Fibroblast of lung (primary cell): ENCODE measurements at regions not wholly inside any gene's neighbourhood (a gene's known extent, or its start where the extent isn't known, plus 50 kb on each side); places are given as distances from the start of the nearest gene placed in this dataset.

ENCODE experiments used
- DNase-seq, 2 donors: peaks; one replicate each; pipeline versions ENCODE4 v3.0.0 to v3.0.0-alpha.2; 2010; ENCODE audit warnings: low read depth in 2 of 2
- H2AFZ ChIP-seq: 2 replicates; pipeline ENCODE4 v1.5.1; 2012; ENCODE audit warnings: low read length, control low read depth, inconsistent platforms
- H3K27ac ChIP-seq: 2 replicates; pipeline ENCODE4 v1.5.1; 2011; ENCODE audit warnings: low read length, control low read depth; ENCODE audit not compliant: insufficient read depth
- H3K27me3 ChIP-seq: 2 replicates; pipeline ENCODE4 v1.5.1; 2011; ENCODE audit warnings: mild to moderate bottlenecking, low read length; ENCODE audit not compliant: control insufficient read depth, insufficient read depth
- H3K36me3 ChIP-seq: 2 replicates; pipeline ENCODE4 v1.5.1; 2011; ENCODE audit warnings: low read length; ENCODE audit not compliant: control insufficient read depth, insufficient read depth
- H3K4me1 ChIP-seq: 2 replicates; pipeline ENCODE4 v1.5.1; 2011; ENCODE audit warnings: low read length; ENCODE audit not compliant: control insufficient read depth, insufficient read depth; ENCODE audit errors: extremely low read depth
- H3K4me2 ChIP-seq: 2 replicates; pipeline ENCODE4 v1.5.1; 2011; ENCODE audit warnings: low read length, control low read depth; ENCODE audit not compliant: insufficient read depth; ENCODE audit errors: extremely low read depth
- H3K4me3 ChIP-seq, 4 experiments: fragments of 200-600 bp in 1 of 4; sonication (generic) in 1 of 4; replicated peaks in 1 of 4; 2 replicates each; pipeline ENCODE4 v1.5.1; 2011 to 2016; ENCODE audit warnings: low read length in 4 of 4, low read depth in 3 of 4, mild to moderate bottlenecking in 3 of 4, control low read depth in 2 of 4, inconsistent platforms in 1 of 4, mixed read lengths in 1 of 4; ENCODE audit not compliant: insufficient read depth in 1 of 4; ENCODE audit errors: control extremely low read depth in 1 of 4
- H3K79me2 ChIP-seq: 2 replicates; pipeline ENCODE4 v1.5.1; 2012; ENCODE audit warnings: mild to moderate bottlenecking, low read length, inconsistent platforms; ENCODE audit not compliant: control insufficient read depth, insufficient read depth
- H3K9ac ChIP-seq: 2 replicates; pipeline ENCODE4 v1.5.1; 2011; ENCODE audit warnings: mild to moderate bottlenecking, low read length, control low read depth; ENCODE audit not compliant: insufficient read depth
- H3K9me3 ChIP-seq: 2 replicates; pipeline ENCODE4 v1.5.1; 2012; ENCODE audit warnings: low read depth, low read length; ENCODE audit not compliant: control insufficient read depth, insufficient read depth
- H4K20me1 ChIP-seq: 2 replicates; pipeline ENCODE4 v1.5.1; 2011; ENCODE audit warnings: low read length; ENCODE audit not compliant: control insufficient read depth, insufficient read depth; ENCODE audit errors: extremely low read depth
- EZH2 ChIP-seq: IDR thresholded peaks from 2 replicates; pipeline ENCODE4 v1.5.1; 2012; ENCODE audit warnings: low read length, control low read depth, mild to moderate bottlenecking; ENCODE audit errors: missing control alignments
- TF ChIP-seq, protein P1 (sequence below), 2 donors: IDR thresholded peaks in 1 of 2; conservative IDR thresholded peaks in 1 of 2; 1 replicate in 1 of 2; 2 replicates in 1 of 2; pipeline ENCODE4 v1.5.1; 2011 to 2012; ENCODE audit warnings: low read length in 2 of 2, control low read depth in 1 of 2, inconsistent platforms in 1 of 2, low read depth in 1 of 2, mild to moderate bottlenecking in 1 of 2

DNA sequence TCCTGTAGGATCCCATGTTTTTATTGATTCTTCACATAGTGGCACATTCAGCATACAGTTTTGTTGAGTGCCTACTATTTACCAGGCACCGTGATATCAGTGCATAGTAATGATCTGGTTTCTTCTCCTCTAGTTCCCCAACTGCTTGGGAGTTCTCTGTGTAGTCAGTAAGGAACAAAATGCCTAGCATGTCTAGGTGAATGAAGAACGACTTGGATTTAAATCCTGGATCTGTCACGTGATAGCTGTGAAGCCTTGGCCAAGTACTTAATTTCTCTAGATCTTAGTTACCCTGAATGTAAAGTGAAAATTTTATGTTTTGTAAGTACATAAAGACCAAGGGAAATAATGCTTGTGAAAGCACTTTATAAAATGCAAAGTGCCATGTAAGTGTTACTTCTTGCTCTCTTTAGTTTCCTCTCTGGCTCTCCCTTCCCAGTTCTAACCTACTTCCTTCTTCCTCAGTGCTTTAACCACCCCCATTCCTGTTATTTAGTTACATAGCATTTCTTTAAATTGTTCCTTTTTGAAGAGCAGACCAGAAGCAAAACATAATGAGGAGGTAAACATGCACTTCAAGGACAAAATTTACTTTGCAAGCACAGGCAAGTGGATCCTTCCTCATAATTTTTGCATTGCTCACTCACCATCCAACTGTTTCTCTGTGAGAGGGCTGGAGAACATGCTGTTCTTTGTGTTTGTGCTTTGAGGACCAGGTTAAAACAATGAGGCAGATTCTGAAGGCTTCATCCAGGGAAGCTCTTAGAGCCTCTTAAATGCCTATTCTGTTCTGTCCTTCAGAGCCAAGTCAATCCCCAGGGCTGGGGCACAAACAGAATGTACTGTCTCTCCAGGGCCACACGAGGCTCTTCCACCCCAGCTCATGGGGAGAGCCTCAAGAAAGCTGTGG is 353.9 kb upstream of the TENM4 start:
- Histone ChIP-seq H2AFZ (no peak overlapping the region), H3K36me3 (no peaks in the 10 kb centered on the region), H3K9ac (no peak overlapping the region), H3K27me3 (no peaks in the 10 kb centered on the region), H3K4me2 (no peak overlapping the region), H3K79me2 (no peaks in the 10 kb centered on the region), H3K4me1 (no peaks in the 10 kb centered on the region), H3K4me3 (no peak overlapping the region), H4K20me1 (no peaks in the 10 kb centered on the region), H3K9me3 (no peaks in the 10 kb centered on the region), H3K27ac (no peak overlapping the region)
- TF ChIP-seq, protein P1, sequence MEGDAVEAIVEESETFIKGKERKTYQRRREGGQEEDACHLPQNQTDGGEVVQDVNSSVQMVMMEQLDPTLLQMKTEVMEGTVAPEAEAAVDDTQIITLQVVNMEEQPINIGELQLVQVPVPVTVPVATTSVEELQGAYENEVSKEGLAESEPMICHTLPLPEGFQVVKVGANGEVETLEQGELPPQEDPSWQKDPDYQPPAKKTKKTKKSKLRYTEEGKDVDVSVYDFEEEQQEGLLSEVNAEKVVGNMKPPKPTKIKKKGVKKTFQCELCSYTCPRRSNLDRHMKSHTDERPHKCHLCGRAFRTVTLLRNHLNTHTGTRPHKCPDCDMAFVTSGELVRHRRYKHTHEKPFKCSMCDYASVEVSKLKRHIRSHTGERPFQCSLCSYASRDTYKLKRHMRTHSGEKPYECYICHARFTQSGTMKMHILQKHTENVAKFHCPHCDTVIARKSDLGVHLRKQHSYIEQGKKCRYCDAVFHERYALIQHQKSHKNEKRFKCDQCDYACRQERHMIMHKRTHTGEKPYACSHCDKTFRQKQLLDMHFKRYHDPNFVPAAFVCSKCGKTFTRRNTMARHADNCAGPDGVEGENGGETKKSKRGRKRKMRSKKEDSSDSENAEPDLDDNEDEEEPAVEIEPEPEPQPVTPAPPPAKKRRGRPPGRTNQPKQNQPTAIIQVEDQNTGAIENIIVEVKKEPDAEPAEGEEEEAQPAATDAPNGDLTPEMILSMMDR (conservative IDR thresholded peaks at IDR 0.05 in 1 of 2, IDR thresholded peaks at IDR 0.05 in 1 of 2; ENCODE audit: low read depth in 1 of 2, low read length in 2 of 2) = no peak
- TF ChIP-seq EZH2 = no peak
- DNase-seq = peak in 1 of 2 donors; percentile 3

GRCh38 chr11:79794057-79794456 is 353.2 kb upstream of the TENM4 start:
- Histone ChIP-seq H3K9me3 (no peaks in the 10 kb centered on the region), H3K4me1 (no peaks in the 10 kb centered on the region), H3K4me2 (no peak overlapping the region), H3K36me3 (no peaks in the 10 kb centered on the region), H3K79me2 (no peaks in the 10 kb centered on the region), H2AFZ (no peak overlapping the region), H3K27ac (no peak overlapping the region), H3K4me3 (no peak overlapping the region), H3K9ac (no peak overlapping the region), H3K27me3 (no peaks in the 10 kb centered on the region), H4K20me1 (no peaks in the 10 kb centered on the region)
- no peak for DNase-seq
- TF ChIP-seq, protein P1 (conservative IDR thresholded peaks at IDR 0.05 in 1 of 2, IDR thresholded peaks at IDR 0.05 in 1 of 2; ENCODE audit: low read depth in 1 of 2, low read length in 2 of 2) = no peak
- no peak for TF ChIP-seq EZH2

DNA sequence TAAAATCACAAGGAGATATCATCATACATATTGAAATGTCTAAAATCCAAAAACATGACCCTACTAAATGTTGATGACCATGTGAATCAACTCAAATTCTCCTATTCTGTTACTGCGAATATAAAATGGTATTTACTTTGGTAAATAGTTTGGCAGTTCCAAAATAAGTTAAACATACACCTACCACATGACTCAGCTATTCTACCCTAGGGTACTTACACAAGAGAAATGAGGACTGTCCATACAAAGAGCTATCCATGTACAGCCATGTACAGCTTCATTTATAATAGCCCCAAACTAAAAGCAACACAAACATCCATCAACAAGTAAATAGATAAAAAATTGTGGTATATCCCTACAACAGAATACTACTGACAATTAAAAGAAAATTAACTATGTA is 346.1 kb upstream of the TENM4 start:
- H3K79me2 ChIP-seq = no peaks in the 10 kb centered on the region
- H3K4me2 ChIP-seq = no peak overlapping the region
- H3K9me3 ChIP-seq = no peaks in the 10 kb centered on the region
- H3K4me1 ChIP-seq = no peaks in the 10 kb centered on the region
- no peak overlapping the region for H2AFZ ChIP-seq
- no peaks in the 10 kb centered on the region for H4K20me1 ChIP-seq
- no peak overlapping the region for H3K4me3 ChIP-seq
- no peak for DNase-seq
- no peaks in the 10 kb centered on the region for H3K27me3 ChIP-seq
- no peak for TF ChIP-seq EZH2
- TF ChIP-seq, protein P1 (conservative IDR thresholded peaks at IDR 0.05 in 1 of 2, IDR thresholded peaks at IDR 0.05 in 1 of 2; ENCODE audit: low read depth in 1 of 2, low read length in 2 of 2) = no peak
- no peak overlapping the region for H3K27ac ChIP-seq
- no peak overlapping the region for H3K9ac ChIP-seq
- no peaks in the 10 kb centered on the region for H3K36me3 ChIP-seq
